Ureter (tissue), 1 donor: ENCODE measurements at regions not wholly inside any gene's neighbourhood (a gene's known extent, or its start where the extent isn't known, plus 50 kb on each side); places are given as distances from the start of the nearest gene placed in this dataset.

ENCODE experiments used
- DNase-seq: peaks from one replicate; pipeline ENCODE4 v3.0.0-alpha.2; 2020; ENCODE audit warnings: low spot score
- donor health status: DM: yes; HTN: yes; CAD: no.

DNA sequence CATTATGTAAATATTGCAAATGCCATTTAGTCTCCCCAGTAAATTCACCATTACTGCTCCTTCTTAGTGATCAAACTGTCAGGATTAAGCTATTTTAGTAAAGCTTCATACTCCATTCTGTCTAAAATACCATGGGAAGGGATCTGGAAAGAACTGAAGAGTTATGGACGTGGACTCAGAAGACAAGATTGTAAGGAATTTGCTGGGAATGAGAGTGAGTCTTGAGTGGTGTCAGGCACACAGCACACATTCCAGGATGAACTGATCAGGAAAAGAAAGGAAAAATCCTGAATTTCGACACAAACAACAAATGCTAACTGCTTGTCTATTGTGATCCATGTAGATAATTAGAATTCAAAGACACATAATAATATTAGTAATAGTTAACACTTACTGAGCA, 311.0 kb downstream of the CENPC start:
- no peak for DNase-seq

GRCh38 chr4:67229148-67229547, 316.2 kb downstream of the CENPC start:
- DNase-seq: no peak

GRCh38 chr4:67220861-67221260, 324.4 kb downstream of the CENPC start:
- DNase-seq: no peak

DNA sequence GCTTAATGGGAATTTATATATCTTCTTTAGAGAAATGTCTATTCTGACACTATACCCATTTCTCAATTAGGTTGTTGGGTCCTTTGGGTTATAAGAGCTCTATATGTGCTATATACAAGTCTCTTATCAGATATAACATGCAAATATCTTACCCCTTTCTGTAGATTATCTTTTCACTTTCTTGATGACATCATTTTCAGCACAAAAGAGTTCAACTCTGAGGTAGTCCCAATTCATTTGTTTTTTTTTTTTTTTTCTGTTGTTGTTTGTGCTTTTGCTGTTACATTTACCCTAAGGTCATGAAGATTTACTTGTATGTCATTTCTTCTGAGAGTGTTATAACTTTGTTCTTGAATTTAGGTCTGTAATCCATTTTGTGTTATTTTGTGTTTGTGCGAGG, 326.4 kb downstream of the CENPC start:
- no peak for DNase-seq

GRCh38 chr4:67207941-67208441, 337.3 kb downstream of the CENPC start:
- DNase-seq: no peak

DNA sequence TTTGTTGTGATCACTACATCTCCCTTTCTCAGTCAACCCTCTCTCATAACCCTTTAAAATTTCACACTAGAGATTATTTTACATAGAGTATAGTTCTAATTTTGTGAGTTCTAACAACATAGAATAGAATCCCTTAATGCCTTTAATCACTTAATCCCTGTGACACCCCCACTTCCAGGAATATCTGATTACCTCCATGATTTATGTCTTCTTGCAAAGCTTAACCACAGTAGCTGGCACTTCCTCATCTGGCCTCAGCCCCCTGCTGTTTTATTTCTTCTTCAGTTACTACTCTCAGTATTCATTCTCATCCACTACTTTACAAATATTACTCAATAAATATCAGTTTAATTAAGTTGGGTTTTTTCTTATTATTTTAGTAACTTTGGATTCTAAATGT, 340.9 kb downstream of the CENPC start:
- DNase-seq: no peak

- DNase-seq: no peak
These were observed 344.0 kb downstream of the CENPC start for GRCh38 chr4:67201334-67201733.

GRCh38 chr4:67198727-67199126, 346.6 kb downstream of the CENPC start:
- no peak for DNase-seq

GRCh38 chr4:67167849-67168248, 377.5 kb downstream of the CENPC start:
- DNase-seq: no peak

DNA sequence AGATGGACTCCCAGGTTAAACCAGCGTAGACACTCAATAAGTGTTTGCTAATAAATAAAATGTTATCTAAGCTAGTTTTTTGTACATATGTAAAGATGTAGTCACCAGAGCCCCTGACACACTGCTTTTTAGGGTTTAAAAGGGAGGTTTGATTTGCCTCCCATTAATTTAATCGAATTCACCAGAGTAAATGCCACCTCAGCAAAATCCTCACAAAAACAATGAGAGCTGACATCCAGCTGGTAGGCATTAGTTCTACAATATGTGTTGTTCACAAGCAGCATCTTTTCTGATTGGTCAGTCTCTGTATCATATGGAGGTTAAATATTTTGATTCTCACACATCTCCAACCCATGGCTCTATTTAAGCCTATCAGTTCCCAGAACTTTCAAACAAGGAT, 382.6 kb downstream of the CENPC start:
- DNase-seq: no peak

- no peak for DNase-seq
These were observed 384.0 kb downstream of the CENPC start for GRCh38 chr4:67161311-67161710.

DNA sequence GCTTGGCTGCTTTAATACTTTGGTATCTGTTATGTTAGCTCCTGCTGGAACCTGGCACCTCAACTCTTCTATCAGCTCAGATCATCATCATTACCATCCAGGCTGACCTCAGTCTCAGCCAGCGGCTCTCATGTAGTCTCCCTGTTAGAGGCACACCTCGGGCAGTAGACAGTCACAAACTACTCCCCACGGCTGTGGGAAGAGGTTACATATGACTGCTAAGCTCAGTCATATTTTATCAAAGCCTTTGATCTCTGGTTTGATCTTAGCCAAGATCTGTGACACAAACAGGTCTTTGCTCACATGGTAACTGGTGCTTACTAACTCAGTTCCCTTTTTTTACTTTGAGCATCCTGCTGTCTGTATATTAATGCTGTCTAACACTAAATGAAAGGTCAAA, 384.9 kb downstream of the CENPC start:
- DNase-seq: no peak

DNA sequence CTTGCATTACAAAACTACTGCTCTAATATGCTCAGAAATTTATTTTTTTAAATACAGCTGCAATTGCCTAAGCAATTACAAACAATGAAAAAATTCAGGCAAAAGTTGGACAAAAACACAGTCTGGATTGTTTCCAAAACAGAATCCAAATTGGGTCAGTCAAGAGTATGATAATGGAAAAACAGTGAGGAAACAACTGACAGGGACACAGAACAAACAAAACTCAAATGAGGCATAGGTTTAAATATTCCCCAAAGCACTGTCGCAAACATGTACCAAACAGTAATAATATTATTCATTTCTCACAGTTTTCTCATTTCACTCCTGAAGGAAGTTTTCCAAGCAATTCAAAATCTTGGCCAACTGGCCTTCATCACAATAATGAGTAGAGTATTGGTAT, 386.6 kb downstream of the CENPC start:
- DNase-seq: no peak

DNA sequence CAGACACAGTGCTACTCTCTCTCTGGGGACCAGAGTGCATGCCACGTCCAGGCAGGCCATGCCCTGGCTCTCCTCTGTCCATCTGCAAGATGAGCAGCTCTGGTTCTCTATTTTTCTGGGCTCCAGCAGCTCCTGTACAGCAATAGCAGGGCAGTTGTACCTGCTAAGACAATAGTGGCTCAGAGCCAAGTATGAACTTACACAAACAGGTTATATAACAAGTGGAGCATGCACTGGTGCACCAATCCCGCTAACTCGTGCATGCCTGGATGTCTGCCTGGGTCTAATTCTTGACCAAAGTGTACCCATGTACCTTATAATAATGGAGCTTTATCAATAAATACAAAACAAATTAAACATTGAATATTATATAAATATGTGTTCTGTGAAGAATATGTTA, 392.3 kb downstream of the CENPC start:
- DNase-seq: no peak

DNA sequence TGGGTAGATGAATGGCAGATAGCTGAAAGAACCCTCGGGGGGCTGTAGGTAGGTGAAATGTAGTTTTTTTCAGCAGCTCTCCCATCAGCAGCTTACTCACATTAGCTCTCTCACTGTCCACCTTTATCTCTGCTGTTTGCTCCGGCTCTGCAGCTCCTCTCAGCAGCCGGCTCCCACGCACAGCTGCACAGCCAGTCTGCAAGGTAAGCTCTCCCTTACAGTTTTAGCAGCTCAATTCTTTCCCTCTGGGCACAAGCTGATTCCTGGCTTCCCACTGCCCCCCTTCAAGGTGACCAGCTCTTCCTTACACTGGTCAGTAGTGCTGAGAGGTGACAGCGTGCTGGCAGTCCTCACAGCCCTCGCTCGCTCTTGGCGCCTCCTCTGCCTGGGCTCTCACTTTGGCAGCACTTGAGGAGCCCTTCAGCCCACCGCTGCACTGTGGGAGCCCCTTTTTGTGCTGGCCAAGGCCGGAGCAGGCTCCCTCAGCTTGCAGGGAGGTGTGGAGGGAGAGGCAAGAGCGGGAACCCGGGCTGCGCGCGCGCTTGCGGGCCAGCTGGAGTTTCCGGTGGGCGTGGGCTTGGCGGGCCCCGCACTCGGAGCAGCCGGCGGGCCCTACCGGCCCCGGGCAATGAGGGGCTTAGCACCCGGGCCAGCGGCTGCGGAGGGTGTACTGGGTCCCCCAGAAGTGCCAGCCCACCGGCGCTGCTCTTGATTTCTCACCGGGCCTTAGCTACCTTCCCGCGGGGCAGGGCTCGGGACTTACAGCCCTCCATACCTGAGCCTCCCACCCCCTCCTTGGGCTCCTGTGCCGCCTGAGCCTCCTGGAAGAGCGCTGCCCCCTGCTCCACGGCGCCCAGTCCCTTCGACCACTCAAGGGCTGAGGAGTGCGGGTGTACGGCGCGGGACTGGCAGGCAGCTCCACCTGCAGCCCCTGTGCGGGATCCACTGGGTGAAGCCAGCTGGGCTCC, 393.6 kb downstream of the CENPC start:
- DNase-seq: no peak

- no peak for DNase-seq
These were observed 403.7 kb downstream of the CENPC start for GRCh38 chr4:67141586-67141985.

GRCh38 chr4:67134616-67135015, 410.7 kb downstream of the CENPC start:
- no peak for DNase-seq

DNA sequence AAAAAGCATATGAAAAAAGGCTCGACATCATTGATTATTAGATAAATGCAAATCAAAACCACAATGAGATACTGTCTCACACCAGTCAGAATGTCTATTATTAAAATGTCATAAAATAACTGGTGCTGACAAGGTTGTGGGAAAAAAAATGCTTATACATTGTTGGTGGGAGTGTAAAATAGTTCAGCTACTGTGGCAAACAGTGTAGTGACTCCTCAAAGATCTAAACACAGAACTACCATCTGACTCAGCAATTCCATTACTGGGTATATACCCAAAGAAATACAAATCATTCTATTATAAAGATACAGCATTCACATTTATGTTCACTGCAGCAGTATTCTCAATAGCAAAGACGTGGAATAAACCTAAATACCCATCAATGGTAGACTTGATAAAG, 412.1 kb downstream of the CENPC start:
- DNase-seq: no peak

DNA sequence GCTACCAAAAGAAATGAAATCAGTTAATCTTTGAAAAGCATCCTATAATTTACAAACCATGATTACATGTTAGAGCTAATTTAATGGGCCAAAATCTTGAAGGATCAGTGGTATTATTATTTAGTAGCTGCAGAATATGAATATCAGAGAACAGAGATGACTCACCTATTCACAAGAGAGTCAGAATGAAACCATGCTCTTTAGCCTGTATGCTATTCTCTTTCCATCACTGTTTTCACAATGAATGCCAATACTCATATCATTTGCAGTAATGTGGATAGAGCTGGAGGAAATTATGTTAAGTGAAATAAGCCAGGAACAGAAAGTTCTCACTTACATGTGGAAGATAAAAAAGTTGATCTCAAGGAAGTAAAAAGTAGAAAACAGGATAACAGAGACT, 414.1 kb downstream of the CENPC start:
- DNase-seq: no peak

DNA sequence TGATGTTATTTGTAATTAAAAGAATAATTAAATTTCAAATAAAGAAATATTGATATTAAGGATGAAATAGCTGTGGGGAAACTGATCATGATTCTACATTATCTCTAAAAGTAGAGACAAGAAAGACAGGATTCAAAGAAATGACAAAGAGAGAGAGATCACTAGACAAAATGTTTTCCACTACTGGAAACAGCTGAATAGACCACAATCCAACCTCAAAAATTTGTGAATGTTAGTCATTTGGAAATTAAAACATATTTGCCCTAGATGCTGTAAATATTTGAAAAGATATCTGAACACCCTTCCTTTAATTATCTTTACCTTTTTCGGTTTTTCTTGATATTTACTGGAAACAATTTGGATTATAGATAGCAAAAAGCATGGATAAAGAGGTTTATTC, 414.9 kb downstream of the CENPC start:
- DNase-seq: no peak

GRCh38 chr4:67126570-67126969, 418.7 kb downstream of the CENPC start:
- DNase-seq: no peak

- DNase-seq: no peak
These were observed 419.4 kb downstream of the CENPC start for GRCh38 chr4:67125636-67126514.

GRCh38 chr4:67124716-67125115, 420.6 kb downstream of the CENPC start:
- no peak for DNase-seq
